HG02884 (cell line): ENCODE measurements at regions not wholly inside any gene's neighbourhood (a gene's known extent, or its start where the extent isn't known, plus 50 kb on each side); places are given as distances from the start of the nearest gene placed in this dataset.

Source experiments
- ATAC-seq: cut with Tn5 transposase; IDR thresholded peaks from one replicate; pipeline ENCODE4 v1.9.1; 2021; ENCODE audit warnings: mild to moderate bottlenecking, moderate library complexity; ENCODE audit not compliant: unreplicated experiment

- ATAC-seq: no peak
Measured at GRCh38 chr16:26189536-26189935, 497.8 kb downstream of the HS3ST4 start.

- ATAC-seq: no peak
Measured at GRCh38 chr16:26194526-26194925, 502.8 kb downstream of the HS3ST4 start.

GRCh38 chr16:26195225-26195624, 503.5 kb downstream of the HS3ST4 start:
- no peak for ATAC-seq

GRCh38 chr16:26196310-26196709, 504.6 kb downstream of the HS3ST4 start:
- ATAC-seq: no peak

GRCh38 chr16:26196802-26197201, 505.0 kb downstream of the HS3ST4 start:
- no peak for ATAC-seq

GRCh38 chr16:26197707-26198106, 505.9 kb downstream of the HS3ST4 start:
- ATAC-seq: no peak

GRCh38 chr16:26198221-26198620, 506.5 kb downstream of the HS3ST4 start:
- no peak for ATAC-seq

GRCh38 chr16:26204138-26204537, 512.4 kb downstream of the HS3ST4 start:
- ATAC-seq: no peak

- no peak for ATAC-seq
Measured at GRCh38 chr16:26211542-26211941, 519.8 kb downstream of the HS3ST4 start.

GRCh38 chr16:26212599-26212998, 520.8 kb downstream of the HS3ST4 start:
- no peak for ATAC-seq

- no peak for ATAC-seq
Measured at GRCh38 chr16:26214581-26215174, 522.9 kb downstream of the HS3ST4 start.

GRCh38 chr16:26220894-26221293, 529.1 kb downstream of the HS3ST4 start:
- ATAC-seq: no peak

GRCh38 chr16:26231647-26232046, 539.9 kb downstream of the HS3ST4 start:
- ATAC-seq: no peak

GRCh38 chr16:26240807-26241206, 549.0 kb downstream of the HS3ST4 start:
- ATAC-seq: no peak

GRCh38 chr16:26247063-26247462, 555.3 kb downstream of the HS3ST4 start:
- ATAC-seq: no peak

GRCh38 chr16:26252598-26252997, 560.8 kb downstream of the HS3ST4 start:
- ATAC-seq: no peak

- no peak for ATAC-seq
Measured at GRCh38 chr16:26261621-26262020, 569.9 kb downstream of the HS3ST4 start.

- no peak for ATAC-seq
Measured at GRCh38 chr16:26263406-26263805, 571.6 kb downstream of the HS3ST4 start.

GRCh38 chr16:26267641-26268040, 575.9 kb downstream of the HS3ST4 start:
- no peak for ATAC-seq

- ATAC-seq: no peak
Measured at GRCh38 chr16:26269673-26270072, 577.9 kb downstream of the HS3ST4 start.

GRCh38 chr16:26273607-26274006, 581.8 kb downstream of the HS3ST4 start:
- ATAC-seq: no peak

GRCh38 chr16:26275021-26275590, 583.3 kb downstream of the HS3ST4 start:
- ATAC-seq: no peak

- ATAC-seq: no peak
Measured at GRCh38 chr16:26276289-26276688, 584.5 kb downstream of the HS3ST4 start.
